ENCODE measurements at regions not wholly inside any gene's neighbourhood (a gene's known extent, or its start where the extent isn't known, plus 50 kb on each side); places are given as distances from the start of the nearest gene placed in this dataset.

- TF ChIP-seq CTCF (optimal IDR thresholded peaks at IDR 0.05 in 1 of 3, IDR thresholded peaks at IDR 0.05 in 1 of 3, conservative IDR thresholded peaks at IDR 0.05 in 1 of 3; ENCODE audit: extremely low read depth in 1 of 3, insufficient read depth in 2 of 3, low read length in 3 of 3) (no peak), EZH2 (IDR thresholded peaks at IDR 0.05; ENCODE audit: low read length) (no peak)
Observed at GRCh38 chr16:35868630-35869029, 2409.2 kb downstream of the TP53TG3F start.

Data from keratinocyte (primary cell).